ENCODE measurements at regions not wholly inside any gene's neighbourhood (a gene's known extent, or its start where the extent isn't known, plus 50 kb on each side); places are given as distances from the start of the nearest gene placed in this dataset.
"Not testable (repeated sequence)": the region's sequence is repeated elsewhere in the genome, so short reads cannot be mapped to it uniquely, and the experiment has no call there.

GRCh38 chr6:84579404-84579803 is 185.0 kb downstream of the TBX18 start:
- DNase-seq, result no peak

- DNase-seq, result no peak
Measured at GRCh38 chr6:84576029-84576428, 188.4 kb downstream of the TBX18 start.

DNA sequence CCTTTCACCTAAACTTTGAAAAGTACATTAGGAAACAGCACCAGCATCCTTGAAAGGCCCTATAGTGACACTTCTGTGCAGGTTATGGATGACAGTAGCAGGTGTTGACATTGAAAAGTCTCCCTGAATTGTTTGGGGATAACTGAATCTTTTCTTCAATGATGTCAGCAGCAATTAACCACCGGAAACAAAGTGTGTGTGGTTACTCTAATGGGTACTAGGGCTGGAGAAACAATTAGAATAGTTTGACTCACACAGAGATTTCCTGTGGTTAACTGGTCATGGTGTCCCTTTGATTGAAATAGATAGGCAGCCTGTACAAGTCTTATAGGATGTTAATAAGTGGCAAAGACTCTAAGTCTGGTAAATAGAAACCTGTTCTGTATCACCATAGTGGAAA is 189.1 kb downstream of the TBX18 start:
- DNase-seq, result no peak

GRCh38 chr6:84569882-84570281 is 194.5 kb downstream of the TBX18 start:
- no peak for DNase-seq

DNA sequence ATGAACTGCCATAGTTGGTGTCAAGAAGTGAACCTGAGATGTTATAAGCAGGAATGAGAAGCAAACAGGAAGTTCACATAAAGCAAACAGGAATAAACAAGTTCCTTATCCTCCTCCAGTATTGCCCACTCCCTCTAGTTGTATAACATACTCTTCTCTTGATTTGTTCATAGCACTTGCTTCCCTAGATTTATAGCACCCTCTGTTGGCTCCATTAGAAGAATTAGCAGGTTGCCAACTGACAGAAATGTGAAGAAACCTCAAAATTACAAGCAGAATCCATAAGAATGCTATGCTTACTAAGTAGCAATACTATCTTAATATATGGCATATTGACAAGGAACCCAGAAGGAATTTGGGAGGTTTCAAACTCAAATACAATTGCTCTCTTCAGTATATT is 195.4 kb downstream of the TBX18 start:
- DNase-seq, result no peak

DNA sequence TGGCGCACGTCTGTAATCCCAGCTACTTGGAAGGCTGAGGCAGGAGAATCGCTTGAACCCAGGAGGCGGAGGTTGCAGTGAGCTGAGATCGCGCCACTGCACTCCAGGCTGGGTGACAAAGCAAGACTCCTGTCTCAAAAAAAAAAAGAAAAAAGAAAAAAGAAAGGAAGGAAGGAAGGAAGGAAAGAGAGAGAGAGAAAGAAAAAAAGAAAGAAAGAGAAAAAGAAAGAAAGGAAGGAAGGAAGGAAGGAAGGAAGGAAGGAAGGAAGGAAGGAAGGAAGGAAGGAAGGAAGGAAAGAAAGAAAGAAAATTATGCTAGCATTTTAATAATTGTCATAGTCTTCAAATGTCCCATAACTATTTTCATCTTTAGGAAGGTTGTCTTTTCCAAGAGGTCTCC is 198.7 kb downstream of the TBX18 start:
- DNase-seq, result not testable (repeated sequence)

DNA sequence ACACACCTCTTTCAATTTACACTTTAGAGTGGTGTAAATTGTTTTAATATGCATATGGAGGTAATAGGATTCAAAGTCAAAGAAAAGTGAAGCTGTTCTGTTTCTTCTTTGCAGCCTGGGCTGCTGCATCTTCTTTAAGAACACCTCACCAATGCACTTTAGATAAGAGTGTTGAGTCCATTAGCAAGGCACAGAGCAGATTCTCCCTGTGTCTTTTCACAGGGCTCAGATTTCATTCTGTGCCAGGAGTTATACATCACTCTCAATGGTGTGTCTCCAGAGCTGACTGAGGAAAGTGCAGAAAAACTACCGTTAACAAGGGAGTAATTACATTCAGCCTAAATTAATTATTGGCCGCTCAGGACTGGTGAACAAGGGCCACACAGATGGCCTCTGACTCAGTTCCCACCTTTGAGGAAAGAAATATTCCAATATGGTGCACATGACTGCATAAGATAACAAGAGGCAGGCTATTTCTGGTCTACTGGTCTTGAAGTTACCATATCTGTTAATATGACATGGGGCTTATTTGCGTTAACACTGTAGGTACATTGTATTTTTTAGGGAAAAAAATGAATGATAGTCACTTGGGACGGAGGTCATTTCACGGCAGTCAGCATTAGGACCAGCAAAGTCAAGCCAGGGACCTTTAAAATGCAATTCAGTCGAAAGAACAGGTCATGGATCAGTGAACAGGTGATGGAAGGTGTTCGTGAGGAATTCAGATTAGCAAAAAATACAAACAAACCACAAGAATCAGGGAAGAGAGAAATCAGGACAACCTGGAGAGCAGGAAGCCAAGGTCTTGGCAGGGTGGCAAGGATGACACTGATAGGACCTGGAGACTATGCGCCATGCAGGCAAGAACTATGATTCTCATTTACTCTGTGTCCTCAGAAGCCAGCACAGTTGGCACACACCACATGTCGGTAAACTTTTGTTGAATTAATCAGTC is 203.7 kb downstream of the TBX18 start:
- DNase-seq, result no peak

DNA sequence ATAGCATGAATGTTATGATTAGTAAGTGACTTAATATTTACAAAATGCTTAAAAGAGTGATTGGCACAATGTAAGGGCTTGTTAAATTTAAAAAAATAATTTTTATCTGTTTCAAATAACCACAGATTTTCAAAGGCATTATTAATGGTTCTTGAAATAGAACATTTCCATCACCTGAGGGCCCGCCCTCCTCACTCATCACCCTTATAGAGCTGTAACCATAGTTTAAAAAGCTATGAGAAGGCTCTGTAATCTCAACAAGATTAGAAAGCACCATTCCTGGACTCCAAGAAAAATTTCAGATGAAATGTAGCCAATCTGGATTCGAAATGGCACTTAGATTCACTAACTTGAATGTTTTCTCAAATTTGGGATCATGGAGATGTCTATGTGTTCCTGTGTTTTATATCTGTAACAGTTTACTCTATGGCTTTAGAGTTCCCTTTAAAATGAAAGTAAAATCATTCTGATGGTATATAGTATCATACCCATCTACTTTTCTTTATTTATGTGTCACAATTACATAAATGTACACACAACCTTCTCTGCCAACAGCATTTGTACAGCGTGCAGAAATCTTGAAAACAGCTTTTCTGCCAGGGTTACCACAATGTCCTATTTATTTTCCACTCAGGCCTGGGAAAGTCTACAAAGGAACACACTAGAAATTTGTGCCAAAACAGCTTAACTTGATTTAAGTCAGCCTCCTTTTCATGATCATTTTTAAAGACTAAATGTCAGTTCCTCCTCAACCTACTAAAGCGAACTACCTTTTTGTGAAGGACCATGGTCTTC is 207.7 kb downstream of the TBX18 start:
- no peak for DNase-seq

DNA sequence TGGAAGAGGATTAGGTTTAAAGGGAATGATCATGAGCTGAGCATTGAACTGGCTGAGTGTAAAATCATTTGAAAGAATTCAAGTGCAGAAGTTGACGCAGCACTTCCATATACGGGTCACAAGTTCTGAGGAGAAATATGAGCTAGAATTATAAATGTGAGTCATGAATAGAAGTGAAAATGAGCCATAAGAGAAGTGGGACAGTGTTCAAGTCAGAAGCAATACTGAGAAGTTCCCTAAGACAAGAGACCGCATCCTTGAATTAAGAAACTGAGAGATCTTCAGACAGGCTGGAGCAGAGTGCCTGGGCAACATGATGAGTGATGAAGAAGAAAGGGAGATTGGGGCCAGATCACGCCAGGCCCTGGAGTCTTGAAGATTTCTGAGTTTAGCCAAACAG is 209.7 kb downstream of the TBX18 start:
- DNase-seq, result no peak

GRCh38 chr6:84554074-84554473 is 210.3 kb downstream of the TBX18 start:
- no peak for DNase-seq

GRCh38 chr6:84553527-84553926 is 210.9 kb downstream of the TBX18 start:
- DNase-seq, result no peak

- no peak for DNase-seq
Measured at GRCh38 chr6:84551797-84552196, 212.6 kb downstream of the TBX18 start.

DNA sequence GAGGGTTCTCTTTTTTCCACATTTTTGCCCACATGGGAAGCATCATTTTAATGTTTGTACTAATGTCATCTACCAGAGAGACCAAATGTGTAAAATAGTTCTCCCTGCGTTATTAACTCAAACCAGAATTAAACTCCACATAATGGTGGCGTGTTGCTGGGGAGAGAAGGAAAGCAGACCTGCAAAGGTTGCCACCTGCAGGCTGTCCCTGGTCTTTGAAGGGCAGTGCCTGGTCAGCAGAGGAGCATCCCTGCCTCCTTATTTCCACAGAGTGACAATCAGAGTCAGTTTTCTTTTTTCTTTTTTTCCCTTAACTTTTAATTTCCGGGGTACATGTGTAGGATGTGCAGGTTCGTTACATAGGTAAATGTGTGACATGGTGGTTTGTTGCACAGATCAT is 214.5 kb downstream of the TBX18 start:
- DNase-seq, result no peak

DNA sequence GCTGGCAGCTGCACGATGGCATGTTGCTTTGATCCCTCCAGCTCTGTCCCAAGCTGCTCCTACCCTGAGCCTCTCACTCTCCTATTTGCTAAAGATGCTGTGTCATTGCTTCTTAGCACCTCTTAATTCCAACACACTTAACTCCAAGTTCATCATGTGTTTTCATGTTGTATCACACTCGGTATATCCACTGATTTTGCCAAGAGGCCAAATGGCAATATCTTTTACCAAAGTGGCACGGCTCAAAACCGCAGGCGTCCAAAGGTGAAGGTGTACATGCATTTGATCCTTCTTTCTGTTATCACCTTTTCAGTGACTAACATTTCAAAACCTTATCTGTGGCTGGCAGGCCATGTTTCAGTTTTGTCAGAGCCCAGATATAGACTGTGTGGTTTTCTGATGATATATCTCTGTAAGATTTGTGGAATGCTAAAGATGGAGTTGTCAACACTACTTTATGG is 217.0 kb downstream of the TBX18 start:
- no peak for DNase-seq

GRCh38 chr6:84546427-84546914 is 217.9 kb downstream of the TBX18 start:
- no peak for DNase-seq

GRCh38 chr6:84539122-84539856 is 225.1 kb downstream of the TBX18 start:
- no peak for DNase-seq

GRCh38 chr6:84536885-84537638 is 227.3 kb downstream of the TBX18 start:
- DNase-seq, result no peak

DNA sequence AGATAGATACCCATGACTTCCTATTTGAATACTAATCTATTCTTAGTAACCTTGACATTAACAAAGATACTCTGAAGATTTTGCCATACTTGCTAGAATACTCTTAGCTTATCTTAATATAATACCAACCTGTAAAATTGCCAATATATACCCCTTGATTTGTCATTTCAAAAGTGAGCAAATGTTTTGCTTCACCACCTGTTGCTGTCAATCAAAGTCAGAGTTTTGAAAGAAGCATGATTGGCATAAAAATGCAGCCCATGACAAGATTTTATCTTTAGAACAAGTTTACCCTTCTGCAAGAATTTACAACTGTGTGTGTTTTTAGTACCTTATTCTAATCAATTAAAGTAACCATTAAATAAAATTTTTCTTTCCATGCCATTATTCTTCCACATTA is 236.2 kb downstream of the TBX18 start:
- DNase-seq, result no peak

DNA sequence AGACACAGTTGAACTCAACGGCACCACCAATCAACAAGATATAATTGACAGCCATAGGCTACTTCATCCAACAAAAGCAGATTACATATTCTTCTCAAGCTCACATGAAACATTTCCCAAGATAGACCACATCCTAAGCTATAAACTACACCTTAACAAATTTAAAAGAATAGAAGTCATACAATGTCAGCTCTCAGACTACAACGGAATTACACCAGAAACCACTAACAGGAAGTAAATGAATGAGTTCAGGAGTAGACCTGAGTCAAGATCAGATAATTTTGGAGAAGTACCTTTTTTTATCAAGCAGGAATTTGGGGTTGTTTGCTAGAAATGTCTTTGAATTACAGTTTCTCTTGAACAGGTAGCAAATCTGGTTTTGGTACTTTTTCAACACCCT is 237.8 kb downstream of the TBX18 start:
- DNase-seq, result no peak

GRCh38 chr6:84525907-84526306 is 238.5 kb downstream of the TBX18 start:
- DNase-seq, result no peak

DNA sequence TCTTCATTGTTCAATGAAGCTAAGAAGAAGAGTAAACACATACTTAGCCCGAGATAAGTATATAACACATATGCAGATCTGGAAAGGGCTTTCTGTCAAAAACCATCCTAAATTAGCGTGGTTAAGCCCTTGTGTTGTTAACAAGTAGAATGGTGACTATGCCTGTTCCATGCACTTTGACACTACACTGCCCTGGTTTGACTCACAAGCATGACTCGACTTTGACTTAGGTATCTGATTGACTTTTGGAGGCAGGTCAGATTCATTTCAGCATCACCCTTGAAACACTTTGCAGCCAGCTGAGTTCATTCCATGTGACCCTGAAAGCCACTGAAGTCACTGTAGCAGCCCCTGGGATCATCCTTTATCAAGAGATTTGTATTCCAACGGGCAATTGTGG is 239.8 kb downstream of the TBX18 start:
- no peak for DNase-seq

- no peak for DNase-seq
Measured at GRCh38 chr6:84522135-84522549, 242.3 kb downstream of the TBX18 start.
